NCI-H524 (cell line): ENCODE measurements at regions not wholly inside any gene's neighbourhood (a gene's known extent, or its start where the extent isn't known, plus 50 kb on each side); places are given as distances from the start of the nearest gene placed in this dataset.

Experiments used
- DNase-seq, 2 experiments: peaks; one replicate each; lab custom pipeline; 2025; lab: John Stamatoyannopoulos, UW

DNA sequence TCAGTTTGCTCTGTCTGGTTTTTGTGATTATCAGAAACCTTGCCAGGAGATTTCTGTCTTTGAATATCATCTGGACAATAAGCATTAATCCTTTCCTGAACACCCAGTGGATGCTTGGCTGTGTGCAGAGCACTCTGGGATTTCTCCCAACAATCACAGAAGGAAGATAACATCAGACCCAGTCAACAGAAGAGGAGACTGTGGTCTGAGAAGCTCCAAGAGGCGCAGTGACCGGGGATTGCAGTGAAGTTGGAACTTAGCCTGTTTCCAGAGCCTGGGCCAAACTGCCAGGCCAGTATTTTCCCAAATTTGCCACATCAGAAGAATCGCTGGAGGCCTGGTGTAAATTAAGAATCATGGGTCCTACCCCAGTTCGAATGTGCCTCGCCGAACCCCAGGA, 264.7 kb downstream of the C16orf95 start:
- DNase-seq, result no peak

DNA sequence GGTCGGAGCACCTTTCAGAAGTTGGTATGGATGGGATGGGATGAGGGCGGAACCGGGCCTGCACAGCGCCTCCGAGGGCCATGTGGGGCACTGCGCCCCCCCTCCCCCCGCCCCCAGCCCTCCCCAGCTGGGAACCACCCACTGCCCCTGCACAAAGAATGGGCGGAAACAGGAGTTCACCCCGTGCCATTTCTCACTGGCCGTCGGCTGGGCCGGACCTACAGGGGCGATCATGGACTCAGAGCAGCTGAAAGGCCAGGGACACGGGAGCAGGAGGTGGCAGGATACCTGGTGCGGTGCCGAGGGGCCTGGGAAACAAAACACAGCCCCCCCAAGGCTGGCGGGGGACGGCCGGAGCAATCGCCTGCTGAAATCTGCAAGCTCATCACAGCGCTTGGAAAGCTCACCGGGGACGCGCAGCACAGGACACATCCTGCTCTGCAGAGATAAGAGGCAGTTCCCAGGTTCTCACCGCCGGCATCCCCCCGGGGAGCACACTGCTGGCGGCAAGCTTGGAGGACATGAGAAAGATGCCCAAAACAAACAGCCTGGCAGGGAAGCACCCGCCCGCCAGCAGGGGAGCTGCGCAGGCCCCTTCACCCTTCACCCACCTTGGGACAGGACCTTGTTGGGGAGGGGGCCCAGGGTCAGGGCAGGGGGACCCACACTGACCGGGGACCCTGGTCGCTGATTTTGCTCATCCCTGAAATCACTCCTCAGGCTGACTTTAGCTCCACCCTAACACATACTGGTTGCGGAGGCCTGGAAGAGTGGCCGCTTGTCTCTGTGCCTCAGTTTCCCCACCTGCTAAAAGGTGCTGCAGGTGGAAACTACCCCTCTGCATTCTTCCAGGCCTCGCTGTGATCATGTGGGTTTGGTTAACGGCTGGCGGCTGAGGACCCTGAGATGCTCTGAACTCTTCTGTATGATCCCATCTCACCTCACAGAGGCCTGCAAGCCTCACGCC, 263.9 kb downstream of the C16orf95 start:
- DNase-seq, result no peak

DNA sequence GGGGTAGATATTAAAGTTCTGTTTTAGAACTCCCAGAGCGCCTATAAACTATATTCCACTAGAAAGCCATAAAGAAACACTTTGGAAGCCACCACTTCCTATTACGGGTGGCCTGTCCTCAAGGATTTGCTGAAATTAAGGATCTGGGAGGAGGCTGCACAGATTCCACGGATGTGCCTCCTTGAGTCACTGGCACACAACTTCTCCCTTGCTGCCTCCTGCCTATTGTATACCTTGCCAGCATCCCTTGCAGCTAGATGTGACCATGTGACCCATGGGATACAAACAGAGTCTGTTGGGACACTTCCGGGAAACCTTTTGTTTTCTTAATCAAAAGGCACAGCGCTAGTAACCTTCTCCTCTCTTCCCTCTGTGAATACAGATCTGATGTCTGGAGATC, 263.0 kb downstream of the C16orf95 start:
- no peak for DNase-seq

DNA sequence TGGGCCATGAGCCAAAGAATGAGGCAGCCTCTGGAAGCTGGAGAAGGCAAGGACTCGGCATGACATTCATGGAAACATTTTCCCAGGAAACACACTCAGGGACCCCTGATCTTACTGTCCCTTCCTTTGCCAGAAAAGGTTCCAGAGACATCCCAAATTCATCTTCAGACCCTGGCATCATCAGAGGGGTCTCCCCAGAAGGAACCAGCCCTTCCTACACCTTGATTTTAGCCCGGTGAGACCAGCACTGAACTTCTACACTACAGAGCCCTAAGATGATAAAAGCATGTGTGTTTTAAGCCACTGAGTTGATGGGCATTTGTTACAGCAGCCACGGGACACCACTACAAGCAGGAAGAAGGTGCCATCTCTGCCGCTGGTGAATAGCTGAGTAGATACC, 262.3 kb downstream of the C16orf95 start:
- no peak for DNase-seq

DNA sequence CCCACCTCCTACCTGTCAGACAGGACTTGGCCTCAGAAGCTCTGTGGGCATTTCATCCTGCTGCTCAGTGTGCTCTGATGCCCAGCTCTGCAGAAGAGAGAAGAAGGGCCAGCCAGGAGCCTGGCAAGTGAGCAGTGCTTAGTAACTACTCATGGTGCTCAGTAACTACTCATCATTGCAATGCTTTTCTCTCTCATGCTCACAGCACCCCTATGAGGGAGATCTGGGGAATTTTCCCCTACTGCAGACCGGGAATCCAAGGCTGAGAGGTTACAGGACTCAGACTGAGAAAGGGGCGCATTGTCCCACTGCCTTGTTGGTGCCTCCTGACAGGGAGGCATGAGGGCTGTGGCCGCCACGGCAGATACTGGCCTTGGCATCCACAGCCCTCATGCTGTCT, 261.1 kb downstream of the C16orf95 start:
- DNase-seq, result no peak

DNA sequence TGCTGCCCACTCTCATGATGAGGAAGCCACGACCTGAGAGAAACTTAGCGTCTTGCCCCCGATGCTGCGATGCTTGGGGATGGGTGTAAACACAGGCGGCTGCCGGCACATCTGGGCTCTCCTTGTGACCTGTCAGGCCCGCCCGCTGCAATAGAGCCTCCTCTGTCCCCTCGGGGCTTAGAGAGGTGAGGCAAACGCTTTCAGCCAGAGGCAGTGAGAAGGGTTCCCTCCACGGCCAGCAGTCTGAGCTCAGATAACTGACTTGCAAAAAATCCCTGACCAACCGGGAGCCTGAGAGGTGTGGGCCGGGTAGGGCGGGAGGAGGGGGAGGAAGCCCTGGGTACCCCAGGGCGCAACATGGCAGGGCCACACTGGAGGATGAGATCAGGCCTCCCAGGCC, 260.6 kb downstream of the C16orf95 start:
- no peak for DNase-seq

DNA sequence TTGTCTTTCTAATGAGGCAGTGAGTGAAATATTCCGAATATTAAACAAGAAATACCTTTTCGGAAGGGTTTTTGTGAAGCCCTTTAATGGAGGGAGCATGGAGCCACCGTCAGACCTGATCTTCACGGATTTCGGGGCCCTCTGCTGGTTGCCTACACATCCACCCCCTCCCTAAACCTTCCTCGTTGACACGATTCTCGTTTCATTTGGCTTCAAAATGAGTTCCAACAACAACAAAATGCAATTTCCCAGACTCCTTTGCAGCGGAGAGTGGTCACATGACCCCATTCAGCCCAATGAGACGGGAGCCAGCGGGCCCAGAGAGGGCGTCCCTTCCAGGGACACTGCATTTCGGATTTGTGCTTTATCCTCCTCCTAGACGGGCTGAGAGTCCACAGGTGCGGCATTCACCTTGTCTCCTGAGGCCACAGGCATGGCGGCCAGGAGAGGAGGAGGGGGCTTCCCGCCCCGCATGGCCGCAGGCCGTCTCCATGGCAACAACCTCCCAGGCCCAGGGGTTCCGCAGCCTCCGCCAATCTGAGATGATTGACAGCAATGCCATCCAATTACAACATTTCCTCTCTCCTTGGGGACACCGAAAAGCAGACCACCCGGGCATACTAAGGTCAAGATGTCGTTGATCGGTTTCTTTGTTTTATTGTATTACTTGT, 259.8 kb downstream of the C16orf95 start:
- peak in 1 of 2 experiments; percentile 23 for DNase-seq

DNA sequence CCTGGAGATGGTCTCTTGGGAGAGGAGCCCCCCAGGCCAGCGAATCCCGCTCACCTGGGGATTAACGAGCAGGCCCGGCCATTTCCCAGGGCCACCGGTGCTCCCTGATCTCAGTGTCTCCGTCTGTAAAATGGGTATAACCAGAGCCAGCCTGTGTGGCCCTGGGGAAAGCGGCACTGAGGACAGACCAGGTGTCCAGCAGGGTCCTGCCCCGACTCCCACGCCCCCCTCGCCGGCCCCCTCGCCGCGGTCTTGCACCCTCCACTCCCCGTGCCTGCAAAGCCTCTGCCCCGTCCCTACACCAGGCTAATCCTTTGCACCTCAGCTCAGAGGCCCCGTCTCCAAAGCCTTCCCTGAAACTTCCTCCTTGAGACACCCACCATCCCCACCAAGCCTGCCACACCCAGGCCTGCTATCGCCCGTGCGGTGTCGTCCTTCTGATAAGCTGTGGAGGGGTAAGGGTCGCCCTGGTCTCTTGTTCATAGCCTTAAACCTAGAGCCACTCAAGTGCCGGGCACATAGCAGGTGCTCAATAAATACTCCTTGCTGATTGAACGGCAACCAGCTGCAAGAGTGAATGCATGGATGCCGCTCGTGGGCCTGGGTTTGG, 259.1 kb downstream of the C16orf95 start:
- DNase-seq, result no peak

DNA sequence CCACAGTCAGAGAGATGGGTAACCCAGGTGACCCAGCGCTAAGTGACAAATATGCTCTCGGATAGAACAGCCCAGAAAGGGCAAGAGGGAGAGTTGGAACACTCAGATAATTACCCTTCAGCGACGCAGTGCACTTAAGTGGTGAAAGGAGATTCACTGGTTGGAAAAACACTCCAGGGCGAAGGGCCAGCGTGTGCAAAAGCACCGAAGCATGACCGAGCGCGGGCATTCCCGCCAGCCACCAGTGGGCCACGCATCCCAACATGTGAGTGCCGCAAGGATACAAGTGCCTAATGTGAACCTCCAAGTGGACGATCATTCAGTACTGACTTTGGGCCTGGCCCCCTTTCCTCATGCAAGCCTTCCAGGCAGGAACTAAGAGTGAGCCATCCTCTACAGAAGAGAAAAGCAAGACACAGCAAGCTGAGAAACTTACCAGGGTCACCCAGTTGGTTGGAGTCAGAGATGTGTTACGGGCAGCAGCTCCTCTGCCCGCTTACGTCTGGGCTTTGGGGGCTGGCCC, 258.4 kb downstream of the C16orf95 start:
- DNase-seq, result no peak

DNA sequence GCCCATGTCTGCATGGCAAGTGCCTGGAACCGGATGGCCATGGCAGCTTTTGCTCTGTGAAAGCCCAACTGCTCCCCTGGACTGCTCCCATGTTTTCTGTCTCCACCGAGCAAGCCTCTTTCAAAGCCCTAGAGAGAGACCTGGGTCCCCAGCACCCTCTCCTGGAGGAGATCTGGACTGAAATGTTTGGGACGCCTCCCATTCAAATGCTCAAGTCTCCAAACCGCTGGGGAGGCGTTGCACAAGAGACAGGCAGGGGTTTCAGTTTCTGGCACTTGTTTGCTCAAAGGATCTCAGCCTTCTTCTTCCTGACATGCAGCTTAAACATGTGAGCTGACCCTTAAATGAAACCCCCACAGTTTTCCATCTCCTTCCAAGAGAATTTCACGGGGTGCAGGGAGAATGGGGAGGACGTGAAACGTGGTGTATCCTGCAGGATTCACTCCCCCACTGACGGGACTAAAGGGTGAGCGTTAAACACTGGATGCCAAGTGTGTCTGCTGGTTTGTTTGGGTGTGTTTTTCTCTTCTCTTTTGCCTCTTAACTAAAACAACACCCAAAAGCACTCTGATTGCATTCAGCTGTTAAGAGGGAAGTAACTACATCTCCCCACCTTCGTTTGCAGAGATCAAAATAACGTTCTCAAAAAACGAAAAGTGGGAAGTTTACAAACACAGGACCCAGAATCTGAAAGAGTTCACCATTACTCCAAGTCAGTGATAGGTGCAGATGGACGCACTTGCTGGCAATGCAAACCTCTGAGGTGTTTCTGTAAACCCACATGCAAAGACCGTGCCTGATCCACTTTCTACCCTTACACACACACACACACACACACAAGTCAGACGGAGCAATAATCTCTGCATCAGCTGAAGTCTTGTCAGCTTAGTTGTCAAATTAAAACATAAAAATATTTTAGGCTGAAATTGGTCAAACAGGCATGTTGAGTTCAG, 256.9 kb downstream of the C16orf95 start:
- DNase-seq, result peak in 1 of 2 experiments; percentile 11

DNA sequence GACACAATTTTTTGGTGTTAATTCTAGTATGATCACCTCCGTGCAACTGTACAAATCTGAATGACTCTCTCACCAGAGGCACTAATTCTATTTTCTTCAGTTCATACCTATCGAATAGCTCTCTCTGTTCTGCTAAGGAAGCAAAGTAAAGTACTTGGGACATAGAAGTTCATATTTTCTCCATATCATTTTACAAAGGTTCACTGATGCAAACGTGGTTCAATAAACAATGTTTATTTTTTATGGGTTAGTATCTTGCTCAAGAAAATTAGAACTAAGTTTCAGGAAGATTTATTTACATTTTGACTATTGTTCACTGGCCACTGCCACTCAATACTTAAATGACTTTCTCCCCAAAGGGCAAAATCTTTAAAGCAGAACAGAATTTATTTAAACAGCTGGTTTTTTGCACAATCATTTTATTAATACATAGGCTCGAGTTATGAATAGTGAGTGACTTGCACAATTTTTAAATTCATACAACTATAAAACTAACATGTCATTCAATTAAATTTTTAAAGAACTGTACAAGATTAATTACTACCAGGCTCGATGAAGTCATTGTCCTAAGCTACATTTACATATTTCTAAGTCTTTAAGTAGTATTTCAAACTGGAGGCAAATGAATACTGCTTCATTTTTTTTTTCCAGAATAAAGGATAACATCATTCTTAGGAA, 255.8 kb downstream of the C16orf95 start:
- DNase-seq, result no peak

DNA sequence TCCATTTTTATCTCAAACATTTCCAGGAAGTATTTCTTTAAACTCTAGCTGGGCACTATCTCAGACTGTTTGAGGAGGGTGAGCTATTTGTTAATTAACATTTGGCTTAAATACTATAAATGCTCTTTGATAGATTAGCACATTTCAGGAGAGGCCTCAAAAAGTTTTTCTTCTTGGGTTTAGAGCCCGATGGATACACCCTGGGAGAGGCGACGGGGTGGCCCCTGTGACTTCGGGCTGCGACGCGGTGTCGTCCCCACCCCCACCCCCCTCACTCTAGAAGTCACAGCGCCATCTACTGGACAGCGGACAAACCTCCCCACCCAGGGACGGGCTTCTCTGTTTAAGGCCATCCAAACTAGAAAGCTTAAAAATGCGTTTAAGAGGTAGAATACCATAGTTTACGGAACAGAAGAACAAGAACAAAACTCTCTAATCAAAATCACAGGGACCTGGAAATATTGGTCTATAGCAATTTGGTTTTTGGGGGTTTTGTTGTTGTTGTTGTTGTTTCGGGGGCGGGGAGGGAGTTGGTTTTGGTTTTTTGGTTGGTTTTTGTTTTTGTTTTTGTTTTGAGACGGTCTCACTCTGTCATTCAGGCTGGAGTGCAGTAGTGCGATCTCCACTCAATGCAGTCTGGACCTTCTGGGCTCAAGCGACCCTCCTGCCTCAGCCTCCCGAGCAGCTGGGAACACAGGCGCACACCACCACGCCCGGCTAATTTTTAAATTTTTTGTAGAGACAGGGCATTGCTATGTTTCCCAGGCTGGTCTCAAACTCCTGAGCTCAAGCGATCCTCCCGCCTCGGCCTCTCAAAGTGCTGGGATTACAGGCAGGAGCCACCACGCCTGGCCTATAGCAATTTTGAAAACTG, 254.4 kb downstream of the C16orf95 start:
- peak; percentile 36 to 67 for DNase-seq

DNA sequence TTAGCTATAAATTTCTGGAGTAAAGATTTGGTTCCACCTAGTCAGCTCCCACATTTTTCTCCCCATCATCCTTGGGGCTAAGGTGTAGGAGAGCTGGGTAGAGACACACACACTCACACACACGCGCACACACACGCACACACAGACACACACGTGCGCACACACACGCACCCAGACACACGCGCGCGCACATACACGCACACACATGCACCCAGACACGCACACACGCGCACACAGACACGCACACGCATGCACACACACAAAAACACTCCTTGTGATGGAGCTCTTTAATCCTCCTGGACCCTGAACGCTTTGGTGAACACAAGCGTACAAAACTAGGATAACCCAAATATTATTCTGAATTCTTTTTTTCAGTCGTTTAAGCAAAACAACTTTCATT, 253.6 kb downstream of the C16orf95 start:
- DNase-seq, result no peak

DNA sequence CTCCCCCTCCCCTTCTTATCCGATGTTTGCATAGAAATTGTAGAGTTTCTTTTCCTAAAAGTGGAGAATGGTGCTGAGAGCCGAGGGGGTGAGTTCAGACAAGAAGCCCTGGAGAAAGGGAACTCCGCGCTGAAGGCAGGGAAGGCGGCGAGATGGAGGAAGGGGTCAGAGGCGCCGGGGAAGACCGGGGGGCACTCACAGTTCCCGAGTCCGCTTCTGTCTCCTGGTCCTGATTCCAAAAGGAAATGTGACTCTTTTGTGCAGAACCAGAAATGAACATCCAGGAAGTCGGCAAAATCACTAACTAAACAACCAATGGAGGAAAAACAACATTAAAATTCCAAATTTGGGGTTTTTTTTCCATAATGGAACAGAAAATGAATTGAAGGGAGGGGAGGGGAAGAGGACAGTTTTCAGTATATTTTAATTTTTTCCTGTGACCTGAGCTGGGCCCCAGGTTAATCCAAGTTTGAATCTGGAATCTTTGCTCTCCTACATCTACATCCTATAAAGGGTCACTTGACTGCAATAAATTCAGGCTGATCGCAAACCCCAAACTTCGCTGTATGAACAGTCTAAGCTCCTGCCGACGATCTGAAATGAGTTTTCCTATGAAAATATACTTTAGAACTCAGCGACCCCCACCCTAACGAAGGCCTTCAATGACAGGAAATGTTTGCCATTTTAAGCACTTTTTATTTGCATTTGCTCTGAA, 252.3 kb downstream of the C16orf95 start:
- DNase-seq, result no peak

DNA sequence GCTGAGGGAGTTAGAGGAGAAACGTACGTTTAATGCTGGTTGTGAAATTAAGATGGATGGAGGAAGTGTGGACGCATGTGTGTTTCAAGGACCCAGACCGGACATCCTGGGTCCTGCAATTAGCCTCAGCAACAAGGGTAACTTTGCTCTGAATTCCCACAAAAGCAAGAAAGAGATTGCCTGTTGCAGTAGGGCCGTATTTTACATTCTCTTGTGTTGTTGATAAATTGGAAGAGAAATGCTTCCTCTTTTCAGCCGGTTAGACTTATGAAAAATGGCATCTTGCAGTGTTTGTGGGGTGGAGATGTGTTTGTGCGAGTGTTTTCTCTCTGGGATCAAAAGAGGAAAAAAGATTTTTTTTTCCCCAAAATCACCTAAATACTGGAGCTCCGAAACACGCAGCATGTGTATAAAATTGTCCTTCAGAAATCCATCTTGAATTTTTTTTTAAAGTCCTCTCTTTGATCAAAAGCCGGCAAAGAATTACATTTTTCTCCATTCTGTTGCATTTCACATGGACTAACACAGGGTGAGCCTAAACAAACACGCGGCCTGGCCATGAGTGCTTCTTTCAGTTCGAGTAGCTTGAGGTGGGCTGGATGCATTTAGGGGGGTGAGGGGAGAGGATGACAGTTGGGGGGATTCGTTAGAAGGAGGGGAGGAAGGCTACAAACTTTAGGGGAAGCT, 251.6 kb downstream of the C16orf95 start:
- no peak for DNase-seq

DNA sequence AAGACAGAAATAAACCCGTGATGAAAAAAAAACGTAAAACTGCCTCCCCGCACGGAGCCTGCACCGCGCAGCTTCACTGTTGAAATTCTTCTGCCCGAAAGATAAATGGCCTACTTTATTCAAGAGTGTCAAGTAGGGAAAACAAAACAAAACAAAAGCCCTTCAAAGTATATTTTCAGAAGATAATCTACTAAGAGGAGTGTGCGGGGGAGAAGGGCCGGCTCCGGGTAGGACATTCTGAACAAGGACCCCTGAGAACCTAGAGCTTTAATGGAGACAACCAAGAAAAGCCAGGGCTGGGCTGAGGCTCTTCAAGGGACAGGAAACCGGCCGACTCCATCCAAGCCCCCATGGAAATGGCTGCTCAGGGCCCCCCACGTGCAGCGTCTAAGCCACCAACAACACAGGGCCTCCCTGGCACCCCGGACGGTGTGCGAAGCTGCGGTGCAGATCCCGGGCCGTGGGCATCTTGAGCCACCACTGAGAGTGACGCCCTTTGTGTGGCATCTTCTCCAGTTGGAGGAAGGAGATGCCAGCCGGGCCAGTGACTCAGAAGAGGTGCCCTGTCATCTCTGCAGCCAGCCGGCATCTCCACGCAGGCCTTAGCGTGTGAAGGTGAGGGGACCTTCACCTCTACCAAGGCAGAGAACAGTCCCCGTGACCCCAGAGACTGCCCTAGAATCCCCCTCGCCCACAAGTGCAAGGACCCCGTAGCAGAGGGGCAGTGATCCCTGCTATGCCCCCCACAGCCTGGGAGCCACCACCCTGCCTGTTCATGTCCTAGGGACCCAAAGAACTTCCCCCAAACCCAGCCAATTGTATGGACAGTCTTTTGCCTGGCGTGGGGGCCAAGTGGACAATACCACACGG, 250.8 kb downstream of the C16orf95 start:
- no peak for DNase-seq

DNA sequence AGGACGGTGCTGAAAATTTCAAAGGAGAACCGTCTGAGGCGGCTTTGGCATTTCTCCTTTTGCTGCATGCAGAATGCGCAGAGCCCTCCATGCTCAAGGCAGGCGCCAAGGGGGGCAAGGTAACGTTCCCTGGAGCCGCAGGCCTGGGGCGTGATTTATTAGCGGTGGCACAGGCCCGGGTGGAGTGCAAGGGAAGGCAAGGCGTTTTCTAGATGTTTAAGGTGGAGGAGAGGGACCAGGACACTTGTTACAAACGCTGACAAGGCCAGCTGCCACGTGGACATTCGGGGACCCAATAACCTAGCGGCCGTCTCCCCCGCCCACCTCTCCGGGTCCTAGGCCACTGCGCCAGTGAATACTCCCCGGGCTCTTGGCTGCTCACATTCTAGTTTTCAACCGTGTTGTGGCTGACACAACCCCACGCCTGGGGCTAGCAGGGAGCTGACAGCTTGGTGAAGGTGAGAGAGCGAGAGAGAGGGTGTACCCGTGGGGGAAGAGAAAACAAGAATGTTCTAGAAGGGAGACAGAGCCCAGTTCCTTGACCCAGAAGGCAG, 250.1 kb downstream of the C16orf95 start:
- DNase-seq, result no peak
